SK-N-SH treated with all-trans-retinoic acid at 6 μM for 48 hours (cell line): ENCODE measurements at regions not wholly inside any gene's neighbourhood (a gene's known extent, or its start where the extent isn't known, plus 50 kb on each side); places are given as distances from the start of the nearest gene placed in this dataset.

Experiments used
- ATAC-seq: fragments of 200-7000 bp; cut with Tn5 transposase; 3 replicates; pipeline ENCODE4 v1.9.1; 2020; ENCODE audit warnings: mild to moderate bottlenecking, moderate library complexity
- ARNTL ChIP-seq: fragments of 450-650 bp; formaldehyde crosslinking; IDR thresholded peaks from 2 replicates; pipeline ENCODE4 v1.5.0; 2020; ENCODE audit warnings: low read depth, mild to moderate bottlenecking, moderate library complexity, borderline replicate concordance
- BACH2 ChIP-seq: fragments of 250-450 bp; sonication (Bioruptor Pico); IDR thresholded peaks from 2 replicates; pipeline ENCODE4 v1.9.0; 2021; ENCODE audit warnings: mild to moderate bottlenecking, borderline replicate concordance
- CSDC2 ChIP-seq: fragments of 250-450 bp; sonication (Bioruptor Pico); IDR thresholded peaks from 2 replicates; pipeline ENCODE4 v1.5.0; 2020; ENCODE audit warnings: mild to moderate bottlenecking, moderate library complexity
- ESRRG ChIP-seq: fragments of 250-450 bp; sonication (Bioruptor Pico); IDR thresholded peaks from 2 replicates; pipeline ENCODE4 v1.6.1; 2021; ENCODE audit warnings: mild to moderate bottlenecking
- GLIS3 ChIP-seq: fragments of 250-450 bp; sonication (Bioruptor Pico); IDR thresholded peaks from 2 replicates; pipeline ENCODE4 v1.5.0; 2020; ENCODE audit warnings: mild to moderate bottlenecking, moderate library complexity
- ISL1 ChIP-seq: fragments of 250-450 bp; sonication (Bioruptor Pico); IDR thresholded peaks from 2 replicates; pipeline ENCODE4 v2.1.2; 2022; ENCODE audit warnings: mild to moderate bottlenecking, moderate library complexity
- OSR1 ChIP-seq: fragments of 250-450 bp; sonication (Bioruptor Pico); IDR thresholded peaks from 2 replicates; pipeline ENCODE4 v1.8.0; 2022; ENCODE audit warnings: moderate library complexity, mild to moderate bottlenecking, inconsistent platforms
- PATZ1 ChIP-seq: fragments of 250-450 bp; sonication (Bioruptor Pico); IDR thresholded peaks from 2 replicates; pipeline ENCODE4 v1.8.0; 2020; ENCODE audit warnings: mild to moderate bottlenecking, moderate library complexity, borderline replicate concordance
- PPARA ChIP-seq: fragments of 250-450 bp; sonication (Bioruptor Pico); IDR thresholded peaks from 2 replicates; pipeline ENCODE4 v1.5.0; 2020; ENCODE audit warnings: mild to moderate bottlenecking, borderline replicate concordance
- RARB ChIP-seq: fragments of 250-450 bp; sonication (Bioruptor Pico); IDR thresholded peaks from 2 replicates; pipeline ENCODE4 v1.8.0; 2021; ENCODE audit warnings: mild to moderate bottlenecking, moderate library complexity
- SNAI2 ChIP-seq: fragments of 250-450 bp; sonication (Bioruptor Pico); IDR thresholded peaks from 2 replicates; pipeline ENCODE4 v1.5.0; 2020; ENCODE audit warnings: mild to moderate bottlenecking, moderate library complexity
- TCF4 ChIP-seq: fragments of 250-450 bp; sonication (Bioruptor Pico); IDR thresholded peaks from 2 replicates; pipeline ENCODE4 v1.8.0; 2021; ENCODE audit warnings: mild to moderate bottlenecking, moderate library complexity, borderline replicate concordance
- TOX ChIP-seq: fragments of 250-450 bp; sonication (Bioruptor Pico); IDR thresholded peaks from 2 replicates; pipeline ENCODE4 v1.8.0; 2021; ENCODE audit warnings: mild to moderate bottlenecking, moderate library complexity, borderline replicate concordance
- ZC3H10 ChIP-seq: fragments of 250-450 bp; sonication (Bioruptor Pico); IDR thresholded peaks from 2 replicates; pipeline ENCODE4 v1.5.1; 2021; ENCODE audit warnings: mild to moderate bottlenecking, moderate library complexity
- ZNF565 ChIP-seq: fragments of 450-650 bp; formaldehyde crosslinking; conservative IDR thresholded peaks from 2 replicates; pipeline ENCODE4 v1.5.0; 2020; ENCODE audit warnings: low read depth, mild to moderate bottlenecking, moderate library complexity
- TF ChIP-seq, protein P1 (sequence below): fragments of 250-450 bp; sonication (Bioruptor Pico); IDR thresholded peaks from 2 replicates; pipeline ENCODE4 v1.5.1; 2020; ENCODE audit warnings: low read depth, mild to moderate bottlenecking, moderate library complexity
- TF ChIP-seq, protein P2 (sequence below): fragments of 250-450 bp; sonication (Bioruptor Pico); IDR thresholded peaks from 2 replicates; pipeline ENCODE4 v1.5.0; 2020; ENCODE audit warnings: mild to moderate bottlenecking, moderate library complexity
- TF ChIP-seq, protein P3 (sequence below): fragments of 250-450 bp; sonication (Bioruptor Pico); IDR thresholded peaks from 2 replicates; pipeline ENCODE4 v1.8.0; 2021; ENCODE audit warnings: low read depth, mild to moderate bottlenecking, moderate library complexity, borderline replicate concordance

- no peak for ATAC-seq
- TF ChIP-seq, protein P1, sequence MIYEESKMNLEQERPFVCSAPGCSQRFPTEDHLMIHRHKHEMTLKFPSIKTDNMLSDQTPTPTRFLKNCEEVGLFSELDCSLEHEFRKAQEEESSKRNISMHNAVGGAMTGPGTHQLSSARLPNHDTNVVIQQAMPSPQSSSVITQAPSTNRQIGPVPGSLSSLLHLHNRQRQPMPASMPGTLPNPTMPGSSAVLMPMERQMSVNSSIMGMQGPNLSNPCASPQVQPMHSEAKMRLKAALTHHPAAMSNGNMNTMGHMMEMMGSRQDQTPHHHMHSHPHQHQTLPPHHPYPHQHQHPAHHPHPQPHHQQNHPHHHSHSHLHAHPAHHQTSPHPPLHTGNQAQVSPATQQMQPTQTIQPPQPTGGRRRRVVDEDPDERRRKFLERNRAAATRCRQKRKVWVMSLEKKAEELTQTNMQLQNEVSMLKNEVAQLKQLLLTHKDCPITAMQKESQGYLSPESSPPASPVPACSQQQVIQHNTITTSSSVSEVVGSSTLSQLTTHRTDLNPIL (CRISPR knock-in tag) = no peak
- TF ChIP-seq, protein P2, sequence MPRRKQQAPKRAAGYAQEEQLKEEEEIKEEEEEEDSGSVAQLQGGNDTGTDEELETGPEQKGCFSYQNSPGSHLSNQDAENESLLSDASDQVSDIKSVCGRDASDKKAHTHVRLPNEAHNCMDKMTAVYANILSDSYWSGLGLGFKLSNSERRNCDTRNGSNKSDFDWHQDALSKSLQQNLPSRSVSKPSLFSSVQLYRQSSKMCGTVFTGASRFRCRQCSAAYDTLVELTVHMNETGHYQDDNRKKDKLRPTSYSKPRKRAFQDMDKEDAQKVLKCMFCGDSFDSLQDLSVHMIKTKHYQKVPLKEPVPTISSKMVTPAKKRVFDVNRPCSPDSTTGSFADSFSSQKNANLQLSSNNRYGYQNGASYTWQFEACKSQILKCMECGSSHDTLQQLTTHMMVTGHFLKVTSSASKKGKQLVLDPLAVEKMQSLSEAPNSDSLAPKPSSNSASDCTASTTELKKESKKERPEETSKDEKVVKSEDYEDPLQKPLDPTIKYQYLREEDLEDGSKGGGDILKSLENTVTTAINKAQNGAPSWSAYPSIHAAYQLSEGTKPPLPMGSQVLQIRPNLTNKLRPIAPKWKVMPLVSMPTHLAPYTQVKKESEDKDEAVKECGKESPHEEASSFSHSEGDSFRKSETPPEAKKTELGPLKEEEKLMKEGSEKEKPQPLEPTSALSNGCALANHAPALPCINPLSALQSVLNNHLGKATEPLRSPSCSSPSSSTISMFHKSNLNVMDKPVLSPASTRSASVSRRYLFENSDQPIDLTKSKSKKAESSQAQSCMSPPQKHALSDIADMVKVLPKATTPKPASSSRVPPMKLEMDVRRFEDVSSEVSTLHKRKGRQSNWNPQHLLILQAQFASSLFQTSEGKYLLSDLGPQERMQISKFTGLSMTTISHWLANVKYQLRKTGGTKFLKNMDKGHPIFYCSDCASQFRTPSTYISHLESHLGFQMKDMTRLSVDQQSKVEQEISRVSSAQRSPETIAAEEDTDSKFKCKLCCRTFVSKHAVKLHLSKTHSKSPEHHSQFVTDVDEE (CRISPR knock-in tag) = no peak
Measured at GRCh38 chr20:6305536-6305935, 182.7 kb upstream of the FERMT1 start.

- no peak for ATAC-seq
- TF ChIP-seq CSDC2 (CRISPR knock-in tag) = no peak
- TF ChIP-seq ZNF565 = no peak
- no peak for TF ChIP-seq TCF4 (CRISPR knock-in tag)
- no peak for TF ChIP-seq ZC3H10
- no peak for TF ChIP-seq SNAI2 (CRISPR knock-in tag)
- no peak for TF ChIP-seq ISL1 (CRISPR knock-in tag)
- TF ChIP-seq ESRRG (CRISPR knock-in tag) = no peak
- TF ChIP-seq, protein P1 (CRISPR knock-in tag) = no peak
- TF ChIP-seq, protein P2 (CRISPR knock-in tag) = no peak
- no peak for TF ChIP-seq BACH2 (CRISPR knock-in tag)
- TF ChIP-seq OSR1 (CRISPR knock-in tag) = no peak
- TF ChIP-seq TOX (CRISPR knock-in tag) = no peak
- TF ChIP-seq PPARA (CRISPR knock-in tag) = no peak
- TF ChIP-seq PATZ1 (CRISPR knock-in tag) = no peak
Measured at GRCh38 chr20:6302041-6302440, 179.2 kb upstream of the FERMT1 start.

GRCh38 chr20:6299456-6299855 lies 176.6 kb upstream of the FERMT1 start:
- TF ChIP-seq BACH2 (CRISPR knock-in tag) (no peak), GLIS3 (CRISPR knock-in tag) (no peak)
- TF ChIP-seq, all 23 proteins: peak for 0
- ATAC-seq = no peak

- ATAC-seq = no peak
- no peak for TF ChIP-seq TOX (CRISPR knock-in tag)
- no peak for TF ChIP-seq BACH2 (CRISPR knock-in tag)
- TF ChIP-seq RARB = no peak
- TF ChIP-seq ARNTL (CRISPR knock-in tag) = no peak
- TF ChIP-seq OSR1 (CRISPR knock-in tag) = no peak
- no peak for TF ChIP-seq SNAI2 (CRISPR knock-in tag)
- TF ChIP-seq PATZ1 (CRISPR knock-in tag) = no peak
- TF ChIP-seq ISL1 (CRISPR knock-in tag) = no peak
- TF ChIP-seq, protein P1 (CRISPR knock-in tag) = no peak
- TF ChIP-seq ESRRG (CRISPR knock-in tag) = no peak
- TF ChIP-seq, protein P3, sequence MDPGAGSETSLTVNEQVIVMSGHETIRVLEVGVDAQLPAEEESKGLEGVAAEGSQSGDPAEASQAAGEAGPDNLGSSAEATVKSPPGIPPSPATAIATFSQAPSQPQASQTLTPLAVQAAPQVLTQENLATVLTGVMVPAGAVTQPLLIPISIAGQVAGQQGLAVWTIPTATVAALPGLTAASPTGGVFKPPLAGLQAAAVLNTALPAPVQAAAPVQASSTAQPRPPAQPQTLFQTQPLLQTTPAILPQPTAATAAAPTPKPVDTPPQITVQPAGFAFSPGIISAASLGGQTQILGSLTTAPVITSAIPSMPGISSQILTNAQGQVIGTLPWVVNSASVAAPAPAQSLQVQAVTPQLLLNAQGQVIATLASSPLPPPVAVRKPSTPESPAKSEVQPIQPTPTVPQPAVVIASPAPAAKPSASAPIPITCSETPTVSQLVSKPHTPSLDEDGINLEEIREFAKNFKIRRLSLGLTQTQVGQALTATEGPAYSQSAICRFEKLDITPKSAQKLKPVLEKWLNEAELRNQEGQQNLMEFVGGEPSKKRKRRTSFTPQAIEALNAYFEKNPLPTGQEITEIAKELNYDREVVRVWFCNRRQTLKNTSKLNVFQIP (CRISPR knock-in tag) = no peak
Measured at GRCh38 chr20:6298049-6298448, 175.2 kb upstream of the FERMT1 start.
